Large intestine (tissue), 3 donors: ENCODE measurements at regions not wholly inside any gene's neighbourhood (a gene's known extent, or its start where the extent isn't known, plus 50 kb on each side); places are given as distances from the start of the nearest gene placed in this dataset.

Experiments
- DNase-seq, 2 donors: peaks; one replicate each; pipeline versions ENCODE4 v3.0.0 to v3.0.0-alpha.2; 2013
- H3K27ac ChIP-seq: one replicate; pipeline ENCODE4 v1.5.1; 2013; ENCODE audit warnings: low read length
- H3K27me3 ChIP-seq: 2 replicates; pipeline ENCODE4 v1.6.1; 2013; ENCODE audit warnings: low read length; ENCODE audit not compliant: control insufficient read depth, insufficient read depth
- H3K36me3 ChIP-seq: 2 replicates; pipeline ENCODE4 v1.6.1; 2013; ENCODE audit warnings: low read length; ENCODE audit not compliant: control insufficient read depth, insufficient read depth
- H3K4me1 ChIP-seq: one replicate; pipeline ENCODE4 v1.6.1; 2013; ENCODE audit warnings: low read length; ENCODE audit not compliant: control insufficient read depth, insufficient read depth
- H3K4me3 ChIP-seq: one replicate; pipeline ENCODE4 v1.5.1; 2013; ENCODE audit warnings: low read length
- H3K9me3 ChIP-seq: one replicate; pipeline ENCODE4 v1.6.1; 2013; ENCODE audit warnings: mild to moderate bottlenecking, low read depth, low read length, moderate library complexity; ENCODE audit not compliant: control insufficient read depth
- WGBS: methylation state at CpG from one replicate; pipeline ENCODE4 v1.1.5; 2013; ENCODE audit warnings: low lambda C conversion rate; ENCODE audit not compliant: insufficient coverage; 5-methylcytosine and 5-hydroxymethylcytosine counted together

DNA sequence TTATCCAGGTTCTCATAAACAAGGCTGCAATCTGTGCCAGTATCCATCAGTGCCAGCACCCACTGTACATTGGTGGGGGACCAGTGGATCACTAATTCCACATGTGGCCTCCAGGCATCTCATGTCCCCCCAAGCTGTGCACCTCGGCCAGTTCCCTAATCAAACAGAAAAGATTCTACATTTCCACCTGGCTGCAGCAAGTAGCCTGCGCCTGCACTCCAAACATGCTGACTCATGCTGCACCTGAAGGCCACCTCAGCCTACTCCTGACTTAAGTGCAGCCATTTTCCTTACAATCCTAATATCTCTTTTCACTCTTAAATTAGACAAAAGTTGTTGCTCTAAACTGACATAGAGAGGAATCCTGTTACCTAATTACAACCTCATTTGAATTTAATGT is 729.4 kb upstream of the MIR17HG start:
- H3K27me3 ChIP-seq = no peaks in the 10 kb centered on the region
- H3K27ac ChIP-seq = no peak overlapping the region
- no CpG with 5 or more reads among the region's 2 CpGs for WGBS

DNA sequence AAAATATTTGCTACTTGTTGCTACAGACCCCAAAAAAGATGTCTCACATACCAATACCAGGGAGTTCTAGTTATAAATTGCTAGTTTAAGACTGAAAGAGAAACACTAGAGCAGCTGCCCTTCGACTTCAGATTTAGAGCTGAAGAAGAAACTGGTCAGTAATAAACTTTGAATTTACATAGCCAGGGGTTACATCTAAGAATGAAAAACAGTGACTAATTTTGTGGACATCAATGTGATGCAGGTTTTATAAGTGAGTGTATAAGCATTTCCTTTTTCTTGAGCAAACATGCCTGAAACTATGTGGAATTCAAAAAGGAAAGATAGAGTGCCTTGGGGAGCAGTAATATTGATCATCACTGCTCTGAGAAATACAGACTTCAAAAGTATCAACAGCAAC is 724.9 kb upstream of the MIR17HG start:
- Histone ChIP-seq H3K36me3 (no peaks in the 10 kb centered on the region), H3K27me3 (no peaks in the 10 kb centered on the region), H3K4me3 (no peak overlapping the region), H3K9me3 (no peaks in the 10 kb centered on the region), H3K4me1 (no peaks in the 10 kb centered on the region), H3K27ac (no peak overlapping the region)
- no peak for DNase-seq
- no CpG with 5 or more reads among the region's 1 CpG for WGBS

More for the DNA sequence above, 729.4 kb upstream of the MIR17HG start:
- DNase-seq = no peak
- H3K9me3 ChIP-seq = no peaks in the 10 kb centered on the region
- no peaks in the 10 kb centered on the region for H3K36me3 ChIP-seq
- H3K4me3 ChIP-seq = no peak overlapping the region
- no peaks in the 10 kb centered on the region for H3K4me1 ChIP-seq

DNA sequence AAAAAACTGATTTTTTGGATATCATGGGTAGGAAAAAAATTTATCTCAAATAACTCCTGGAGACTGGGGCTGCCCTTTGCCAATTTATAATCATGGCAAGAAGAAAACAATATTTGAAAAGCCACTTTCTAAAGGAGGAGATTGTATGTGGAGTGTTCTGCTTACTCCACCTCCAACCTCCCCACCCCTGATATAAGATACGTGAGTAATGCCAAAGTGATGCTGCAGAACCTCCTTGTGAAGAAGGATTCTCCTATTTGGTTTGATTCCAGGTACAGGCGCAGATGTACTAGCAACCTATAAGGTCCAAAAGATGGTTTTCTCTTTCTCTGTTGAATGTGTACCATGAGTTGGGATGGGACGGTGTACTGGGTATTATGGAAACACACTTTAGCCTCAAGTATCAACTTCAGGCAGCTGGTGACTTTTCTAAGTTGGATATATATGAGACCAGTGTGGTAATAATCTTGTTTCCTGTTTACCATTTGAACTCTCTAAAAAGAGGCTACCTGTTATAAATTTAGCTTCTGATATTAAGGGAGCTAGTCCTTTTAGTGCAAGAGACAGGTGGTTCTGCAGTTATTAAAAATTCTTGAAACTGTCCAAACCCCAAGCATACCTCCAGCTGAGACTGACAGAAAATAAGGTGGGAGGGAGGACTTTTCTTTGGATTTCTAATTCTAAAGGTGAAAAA is 724.0 kb upstream of the MIR17HG start:
- no peaks in the 10 kb centered on the region for H3K36me3 ChIP-seq
- H3K27ac ChIP-seq = no peak overlapping the region
- WGBS = no CpG with 5 or more reads among the region's 3 CpGs
- no peaks in the 10 kb centered on the region for H3K4me1 ChIP-seq
- no peak for DNase-seq
- H3K9me3 ChIP-seq = no peaks in the 10 kb centered on the region
- no peaks in the 10 kb centered on the region for H3K27me3 ChIP-seq
- no peak overlapping the region for H3K4me3 ChIP-seq

DNA sequence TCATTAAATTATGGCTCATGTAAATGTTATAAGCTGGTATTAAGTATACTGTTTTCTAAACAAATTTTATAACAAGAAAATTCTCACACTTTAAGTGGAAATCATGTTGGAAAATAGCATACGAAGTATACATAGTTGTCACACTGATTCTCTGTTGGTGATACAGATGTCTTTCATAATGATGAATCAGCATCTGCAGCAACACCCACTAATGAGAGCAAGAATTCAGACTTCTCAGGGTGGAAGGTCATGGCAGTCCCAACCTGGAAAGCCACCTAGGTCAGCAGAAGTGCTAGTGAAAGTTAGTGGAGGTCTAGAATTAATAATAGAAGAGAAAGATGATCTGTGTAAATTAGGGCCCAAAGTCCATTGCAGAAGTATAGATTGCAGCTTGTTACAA is 719.7 kb upstream of the MIR17HG start:
- H3K4me3 ChIP-seq = no peak overlapping the region
- no peaks in the 10 kb centered on the region for H3K9me3 ChIP-seq
- H3K27ac ChIP-seq = no peak overlapping the region
- no peak for DNase-seq
- no peaks in the 10 kb centered on the region for H3K36me3 ChIP-seq
- H3K4me1 ChIP-seq = no peaks in the 10 kb centered on the region
- no CpG with 5 or more reads among the region's 1 CpG for WGBS
- H3K27me3 ChIP-seq = no peaks in the 10 kb centered on the region

DNA sequence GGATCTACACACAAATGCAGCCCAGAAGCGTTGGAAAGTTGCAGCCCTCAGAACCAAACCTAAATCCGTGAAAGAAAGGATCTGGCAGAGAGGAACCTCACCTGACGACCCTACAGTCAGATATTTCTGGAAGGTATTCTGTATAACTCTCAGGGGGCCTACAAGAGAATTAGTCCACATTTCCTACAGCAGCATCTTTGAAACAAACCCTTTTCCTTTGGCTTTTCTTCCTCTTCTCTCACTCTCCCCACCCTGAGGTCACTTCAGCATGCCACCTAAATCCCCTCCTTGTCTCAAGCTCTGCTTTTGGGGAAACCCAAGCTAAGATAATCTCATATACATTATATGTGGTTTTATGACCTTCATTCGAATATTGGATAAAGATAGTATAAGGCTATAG is 719.0 kb upstream of the MIR17HG start:
- Histone ChIP-seq H3K27ac (no peak overlapping the region), H3K9me3 (no peaks in the 10 kb centered on the region), H3K4me1 (no peaks in the 10 kb centered on the region), H3K4me3 (no peak overlapping the region), H3K27me3 (no peaks in the 10 kb centered on the region), H3K36me3 (no peaks in the 10 kb centered on the region)
- no peak for DNase-seq
- WGBS = 60% methylated on average over 1 of the region's 4 CpGs

DNA sequence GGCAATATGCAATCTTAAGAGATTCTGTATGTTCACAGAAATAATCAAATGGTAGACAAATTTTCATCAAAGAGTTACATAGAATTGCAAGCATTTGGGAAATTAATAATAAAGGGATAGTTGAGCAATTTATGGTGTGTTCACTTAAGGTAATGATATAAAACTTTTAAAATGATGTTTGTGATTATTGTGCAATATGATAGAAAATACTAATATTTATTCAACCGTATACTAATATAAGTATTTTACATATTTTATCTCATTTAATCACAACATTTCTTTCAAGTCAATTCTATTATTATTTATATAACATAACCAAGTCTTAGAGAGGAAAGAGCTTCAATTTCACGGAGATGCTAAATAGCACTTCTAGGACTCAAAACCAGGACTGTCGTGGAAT is 716.8 kb upstream of the MIR17HG start:
- WGBS = 100% methylated on average over 1 of the region's 3 CpGs
- Histone ChIP-seq H3K4me1 (no peaks in the 10 kb centered on the region), H3K27me3 (no peaks in the 10 kb centered on the region), H3K4me3 (no peak overlapping the region), H3K36me3 (no peaks in the 10 kb centered on the region), H3K9me3 (no peaks in the 10 kb centered on the region), H3K27ac (no peak overlapping the region)
- DNase-seq = no peak

DNA sequence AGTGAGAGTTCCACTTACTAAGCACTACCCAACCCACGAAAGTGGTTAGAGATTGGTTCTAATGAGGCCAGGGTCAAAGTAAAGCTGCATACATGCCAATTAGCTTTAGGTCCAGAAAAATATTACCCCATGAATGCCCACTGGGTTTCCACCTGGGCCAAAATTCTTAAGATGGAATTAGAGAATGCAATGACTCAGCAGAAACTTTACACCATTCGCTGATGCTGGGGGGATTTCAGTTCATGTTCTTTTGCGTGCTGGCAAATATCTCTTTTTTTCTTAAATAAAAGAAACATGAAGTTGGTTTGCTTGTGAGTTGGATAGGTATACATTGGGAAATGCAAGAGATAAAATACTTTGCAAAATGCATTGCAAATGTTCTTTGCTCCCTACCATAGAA is 715.3 kb upstream of the MIR17HG start:
- H3K9me3 ChIP-seq = no peaks in the 10 kb centered on the region
- no peaks in the 10 kb centered on the region for H3K36me3 ChIP-seq
- no CpG with 5 or more reads among the region's 3 CpGs for WGBS
- H3K4me1 ChIP-seq = no peaks in the 10 kb centered on the region
- DNase-seq = no peak
- no peak overlapping the region for H3K4me3 ChIP-seq
- no peak overlapping the region for H3K27ac ChIP-seq
- no peaks in the 10 kb centered on the region for H3K27me3 ChIP-seq

DNA sequence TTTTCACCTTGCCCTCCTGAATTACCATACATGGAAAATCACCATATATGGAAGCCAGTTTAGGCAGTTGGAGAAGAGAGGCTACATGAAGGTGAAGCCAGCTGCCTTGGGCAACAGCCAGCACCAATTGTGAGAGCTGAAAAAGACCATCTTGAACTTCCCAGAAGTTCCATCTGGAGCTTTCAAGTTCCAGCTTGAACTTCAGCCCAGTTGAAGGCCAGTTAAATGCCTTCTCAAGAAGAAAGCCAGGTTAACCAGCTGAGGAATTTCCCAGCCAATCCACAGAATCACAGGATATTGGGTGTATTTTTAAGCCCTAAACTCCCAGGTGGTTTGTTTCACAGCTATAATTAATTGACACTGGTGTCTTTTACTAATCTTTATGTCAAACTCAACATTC is 713.6 kb upstream of the MIR17HG start:
- DNase-seq = no peak
- H3K27ac ChIP-seq = no peak overlapping the region
- H3K4me3 ChIP-seq = no peak overlapping the region
- H3K36me3 ChIP-seq = no peaks in the 10 kb centered on the region
- H3K4me1 ChIP-seq = no peaks in the 10 kb centered on the region
- no peaks in the 10 kb centered on the region for H3K27me3 ChIP-seq
- no peaks in the 10 kb centered on the region for H3K9me3 ChIP-seq

DNA sequence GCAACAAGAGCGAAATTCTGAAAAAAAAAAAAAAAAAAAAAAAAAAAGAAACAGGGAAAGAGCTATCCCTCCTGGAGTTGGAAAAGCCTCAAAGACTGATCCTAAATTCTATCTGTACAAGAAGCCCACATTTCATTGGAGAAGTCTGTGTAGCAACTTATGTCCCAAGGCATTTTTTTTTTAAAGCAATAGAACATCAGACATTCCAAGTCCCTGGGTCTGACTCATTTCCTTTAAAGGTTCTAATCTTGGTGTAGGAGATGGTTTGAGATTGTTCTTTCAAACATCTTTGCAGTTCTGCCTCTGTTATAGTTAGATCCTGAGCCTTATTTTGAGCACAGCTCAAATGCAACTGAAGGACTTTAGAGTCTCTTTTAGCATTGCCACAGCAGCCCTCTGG is 706.5 kb upstream of the MIR17HG start:
- Histone ChIP-seq H3K36me3 (no peaks in the 10 kb centered on the region), H3K4me1 (no peaks in the 10 kb centered on the region)

DNA sequence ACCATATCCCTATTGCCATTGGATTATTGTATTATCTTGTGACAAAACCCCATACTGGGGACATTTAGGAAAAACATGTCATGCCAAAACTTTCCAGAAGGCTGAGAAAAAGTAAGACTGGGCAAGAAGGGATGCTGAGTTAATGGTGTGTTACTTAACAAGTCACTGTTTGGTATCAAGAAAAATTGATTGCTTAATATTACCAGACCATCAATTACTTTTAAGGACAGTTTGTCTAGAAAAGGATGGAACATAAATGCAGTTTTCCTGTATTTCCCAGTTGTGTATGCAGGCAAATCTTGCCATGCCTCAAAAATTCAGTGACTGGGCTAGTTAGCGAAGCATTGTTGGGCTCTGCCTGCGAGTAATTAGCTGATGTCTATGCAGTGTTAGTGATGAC is 705.6 kb upstream of the MIR17HG start:
- no peaks in the 10 kb centered on the region for H3K4me1 ChIP-seq
- no peaks in the 10 kb centered on the region for H3K36me3 ChIP-seq
- H3K9me3 ChIP-seq = no peaks in the 10 kb centered on the region
- H3K4me3 ChIP-seq = no peak overlapping the region
- no peaks in the 10 kb centered on the region for H3K27me3 ChIP-seq
- no peak overlapping the region for H3K27ac ChIP-seq
- no CpG with 5 or more reads among the region's 2 CpGs for WGBS
- no peak for DNase-seq

More for the DNA sequence above, 706.5 kb upstream of the MIR17HG start:
- Histone ChIP-seq H3K27ac (no peak overlapping the region), H3K4me3 (no peak overlapping the region), H3K9me3 (no peaks in the 10 kb centered on the region), H3K27me3 (no peaks in the 10 kb centered on the region)
- no CpG with 5 or more reads among the region's 1 CpG for WGBS
- no peak for DNase-seq

DNA sequence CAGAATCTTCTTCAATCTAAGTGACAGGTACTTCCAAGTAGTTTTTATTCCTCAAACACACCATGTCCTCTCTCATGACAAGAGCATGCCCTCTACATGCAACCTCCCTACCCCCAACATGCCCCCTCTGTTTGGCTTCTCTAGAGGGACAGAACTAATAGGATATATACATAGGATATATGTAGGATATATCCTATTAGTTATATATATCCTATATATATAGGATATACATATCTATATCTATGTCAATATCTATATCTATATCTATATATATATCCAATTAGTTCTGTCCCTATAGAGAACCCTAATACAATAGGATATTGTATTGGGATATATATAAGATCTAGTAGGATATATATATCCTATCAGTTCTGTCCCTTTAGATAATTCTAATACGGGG is 701.9 kb upstream of the MIR17HG start:
- WGBS = 100% methylated on average over 1 of the region's 1 CpG
- Histone ChIP-seq H3K9me3 (no peaks in the 10 kb centered on the region), H3K4me1 (no peaks in the 10 kb centered on the region), H3K36me3 (no peaks in the 10 kb centered on the region), H3K27me3 (no peaks in the 10 kb centered on the region), H3K4me3 (no peak overlapping the region), H3K27ac (no peak overlapping the region)
- no peak for DNase-seq
